ENCODE measurements at regions not wholly inside any gene's neighbourhood (a gene's known extent, or its start where the extent isn't known, plus 50 kb on each side); places are given as distances from the start of the nearest gene placed in this dataset.

DNA sequence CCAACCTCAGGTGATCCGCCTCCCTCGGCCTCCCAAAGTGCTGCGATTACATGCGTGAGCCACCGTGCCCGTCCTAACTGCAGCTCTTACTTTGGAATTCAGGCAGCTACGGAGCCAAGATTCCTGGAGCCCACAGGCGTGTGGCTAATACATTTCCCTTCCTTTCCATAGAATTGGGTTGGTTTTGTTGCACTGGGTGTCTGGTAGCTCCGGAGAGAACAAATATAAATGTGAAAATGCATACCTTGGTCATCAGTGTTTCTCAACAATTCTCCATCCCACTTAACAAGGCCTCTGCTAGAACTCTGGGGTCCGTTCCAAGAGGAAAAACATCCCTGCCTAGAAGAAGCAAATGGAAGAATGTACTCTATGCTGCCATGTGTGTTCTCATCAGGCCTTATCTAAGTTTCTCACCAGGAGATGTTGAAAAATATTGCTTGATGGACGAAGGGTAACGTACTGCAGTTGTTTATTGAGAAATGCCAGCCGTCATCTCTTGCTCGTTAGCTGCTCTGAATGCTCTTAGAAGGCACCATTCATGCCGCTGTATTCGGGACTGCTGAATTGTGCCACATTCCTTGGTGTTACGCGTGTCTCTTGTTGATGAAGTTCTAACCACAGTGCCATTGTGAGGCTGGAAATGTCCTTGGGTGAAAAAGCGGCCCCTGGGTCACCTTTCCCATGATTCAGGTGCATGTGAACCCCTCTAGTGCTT, 50.5 kb upstream of the CD99 start:
- H3K36me3 Mint-ChIP-seq, result peaks cover 39% of the 10 kb centered on the region
- Histone ChIP-seq H3K9me3 (no peaks in the 10 kb centered on the region), H3K36me3 (ENCODE audit: control insufficient read depth in 2 of 2, extremely low read depth in 1 of 2, insufficient read depth in 1 of 2, low read length in 1 of 2) (no peaks in the 10 kb centered on the region), H3K4me1 (ENCODE audit: control insufficient read depth in 1 of 2, extremely low read depth in 1 of 2, insufficient read depth in 2 of 2, low read length in 2 of 2) (no peaks in the 10 kb centered on the region), H3K27ac (ENCODE audit: low read length) (no peak overlapping the region), H3K4me3 (ENCODE audit: control insufficient read depth in 1 of 2, extremely low read depth in 1 of 2, low read length in 1 of 2) (no peak overlapping the region), H3K27me3 (replicated peaks in 1 of 2; ENCODE audit: control insufficient read depth in 2 of 2, extremely low read depth in 1 of 2, insufficient read depth in 2 of 2, low read length in 1 of 2) (no peaks in the 10 kb centered on the region)
- no peaks in the 10 kb centered on the region for H3K27me3 Mint-ChIP-seq
- no peak overlapping the region for H3K27ac Mint-ChIP-seq
- no peak overlapping the region for H3K4me3 Mint-ChIP-seq
- CTCF ChIA-PET, result no interaction called here
- H3K4me1 Mint-ChIP-seq, result no peaks in the 10 kb centered on the region
- H3K9me3 Mint-ChIP-seq, result no peaks in the 10 kb centered on the region
- 100% methylated on average over 13 of the region's 19 CpGs for WGBS (ENCODE audit: insufficient coverage)
- DNase-seq, result no peak
- ATAC-seq (replicated peaks in 1 of 4), result no peak
- POLR2A ChIA-PET, result no interaction called here

DNA sequence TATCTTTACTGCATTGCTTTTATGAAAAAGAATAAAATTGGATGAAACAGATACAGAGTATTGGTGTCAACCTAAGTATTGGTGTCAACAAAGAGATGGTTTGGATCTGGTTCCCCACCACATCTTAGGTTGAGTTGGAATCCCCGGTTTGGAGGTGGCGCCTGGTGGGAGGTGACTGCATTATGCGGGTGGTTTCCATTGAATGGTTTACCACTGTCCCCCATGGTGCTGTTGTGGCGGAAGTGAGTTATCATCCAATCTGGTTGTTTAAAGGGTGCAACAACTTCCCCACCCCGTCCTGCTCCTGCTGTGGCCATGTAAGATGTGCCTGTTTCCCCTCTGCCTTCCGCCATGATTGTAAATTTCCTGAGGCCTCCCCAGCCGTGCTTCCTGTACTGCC, 52.8 kb upstream of the CD99 start:
- no peak overlapping the region for H3K27ac ChIP-seq (ENCODE audit: low read length)
- Mint-ChIP-seq H3K36me3 (peaks cover 39% of the 10 kb centered on the region), H3K4me1 (no peaks in the 10 kb centered on the region), H3K27ac (no peak overlapping the region), H3K27me3 (no peaks in the 10 kb centered on the region), H3K4me3 (no peak overlapping the region), H3K9me3 (no peaks in the 10 kb centered on the region)
- DNase-seq (peak in 9 of 35 experiments; percentile 10 to 49 (median 32)), ATAC-seq (replicated peaks in 1 of 4) (no peak)
- CTCF ChIA-PET, result no interaction called here
- no peaks in the 10 kb centered on the region for H3K36me3 ChIP-seq (ENCODE audit: control insufficient read depth in 2 of 2, extremely low read depth in 1 of 2, insufficient read depth in 1 of 2, low read length in 1 of 2)
- H3K4me3 ChIP-seq (ENCODE audit: control insufficient read depth in 1 of 2, extremely low read depth in 1 of 2, low read length in 1 of 2), result no peak overlapping the region
- no peaks in the 10 kb centered on the region for H3K27me3 ChIP-seq (replicated peaks in 1 of 2; ENCODE audit: control insufficient read depth in 2 of 2, extremely low read depth in 1 of 2, insufficient read depth in 2 of 2, low read length in 1 of 2)
- no CpG with 5 or more reads among the region's 7 CpGs for WGBS (ENCODE audit: insufficient coverage)
- no peaks in the 10 kb centered on the region for H3K9me3 ChIP-seq
- POLR2A ChIA-PET, result no interaction called here
- H3K4me1 ChIP-seq (ENCODE audit: control insufficient read depth in 1 of 2, extremely low read depth in 1 of 2, insufficient read depth in 2 of 2, low read length in 2 of 2), result no peaks in the 10 kb centered on the region

DNA sequence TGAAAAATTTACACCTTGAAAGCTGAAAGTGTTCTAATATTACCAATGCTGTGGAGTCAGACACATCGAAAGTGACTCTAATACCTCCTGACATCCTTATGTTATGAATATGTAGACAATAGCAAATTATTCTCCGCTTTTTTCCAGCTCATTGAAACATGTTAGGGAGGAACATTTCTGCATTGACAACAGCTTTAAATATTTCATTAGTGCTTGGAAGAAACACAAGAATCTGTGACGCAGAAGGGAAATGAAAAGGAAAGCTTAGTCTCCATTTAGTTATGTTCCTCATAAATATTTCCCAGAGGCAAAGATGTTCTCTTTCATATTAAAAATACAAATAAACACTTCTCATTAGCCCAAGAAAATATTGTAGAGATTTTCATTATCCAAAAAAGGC, 55.8 kb upstream of the CD99 start:
- no peaks in the 10 kb centered on the region for H3K27me3 ChIP-seq (replicated peaks in 1 of 2; ENCODE audit: control insufficient read depth in 2 of 2, extremely low read depth in 1 of 2, insufficient read depth in 2 of 2, low read length in 1 of 2)
- no peaks in the 10 kb centered on the region for H3K9me3 ChIP-seq
- no peak overlapping the region for H3K4me3 Mint-ChIP-seq
- peaks cover 16 to 21% (median 21%) of the 10 kb centered on the region in 3 donors for H3K4me1 Mint-ChIP-seq
- H3K9me3 Mint-ChIP-seq, result peaks cover 19 to 22% (median 21%) of the 10 kb centered on the region in 3 donors
- H3K27me3 Mint-ChIP-seq, result no peaks in the 10 kb centered on the region
- no peaks in the 10 kb centered on the region for H3K4me1 ChIP-seq (ENCODE audit: control insufficient read depth in 1 of 2, extremely low read depth in 1 of 2, insufficient read depth in 2 of 2, low read length in 2 of 2)
- H3K36me3 ChIP-seq (ENCODE audit: control insufficient read depth in 2 of 2, extremely low read depth in 1 of 2, insufficient read depth in 1 of 2, low read length in 1 of 2), result no peaks in the 10 kb centered on the region
- ATAC-seq (replicated peaks in 1 of 4) (no peak), DNase-seq (no peak)
- H3K4me3 ChIP-seq (ENCODE audit: control insufficient read depth in 1 of 2, extremely low read depth in 1 of 2, low read length in 1 of 2), result no peak overlapping the region
- ChIA-PET CTCF (no interaction called here), POLR2A (no interaction called here)
- WGBS (ENCODE audit: insufficient coverage), result no CpG with 5 or more reads among the region's 3 CpGs
- no peak overlapping the region for H3K27ac ChIP-seq (ENCODE audit: low read length)
- no peak overlapping the region for H3K27ac Mint-ChIP-seq
- peaks cover 54% of the 10 kb centered on the region for H3K36me3 Mint-ChIP-seq

DNA sequence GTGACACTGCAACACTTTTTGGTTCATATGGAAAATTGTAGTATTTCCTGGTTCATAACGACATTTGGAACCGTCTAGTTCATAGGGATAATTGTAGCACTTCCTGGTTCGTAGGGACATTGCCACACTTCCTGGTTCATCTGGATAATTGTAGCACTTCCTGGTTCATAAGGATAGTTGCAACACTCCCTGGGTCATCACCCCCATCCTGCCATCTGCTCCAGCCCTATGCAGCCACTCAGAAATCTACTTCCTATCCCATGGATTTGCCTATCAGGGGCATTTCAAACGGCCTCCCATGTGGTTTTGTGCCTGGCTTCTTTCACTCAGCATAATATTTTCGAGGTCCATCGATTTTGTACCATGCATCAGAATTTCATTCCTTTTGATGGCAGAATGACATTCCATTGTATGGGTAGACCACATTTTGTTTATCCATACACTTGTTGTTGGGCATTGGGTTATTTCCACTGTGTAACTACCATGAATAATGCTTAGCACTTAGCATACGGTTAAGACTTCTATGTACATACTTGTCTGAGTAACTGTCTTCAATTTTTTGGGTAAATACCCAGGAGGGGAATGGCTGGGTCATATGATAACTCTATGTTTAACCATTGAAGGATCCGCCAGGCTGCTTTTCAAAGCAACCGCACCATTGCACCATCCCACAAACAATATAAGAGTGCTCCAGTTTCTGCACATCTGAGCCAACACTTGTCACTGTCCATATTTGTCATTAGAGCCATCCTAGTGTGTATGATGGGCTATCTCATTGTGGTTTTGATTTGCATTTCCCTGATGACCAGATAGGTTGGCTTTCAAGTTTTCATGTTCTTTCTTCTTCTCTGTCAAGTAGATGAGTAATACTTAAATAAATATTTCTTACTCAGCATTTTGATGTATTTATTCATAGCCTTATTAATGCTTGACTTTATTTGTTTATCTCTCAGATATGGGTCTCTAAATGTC, 58.3 kb upstream of the CD99 start:
- ChIA-PET CTCF (no interaction called here), POLR2A (no interaction called here)
- peaks cover 38 to 45% (median 41%) of the 10 kb centered on the region in 3 donors for H3K4me1 Mint-ChIP-seq
- Histone ChIP-seq H3K27ac (ENCODE audit: low read length) (no peak overlapping the region), H3K27me3 (replicated peaks in 1 of 2; ENCODE audit: control insufficient read depth in 2 of 2, extremely low read depth in 1 of 2, insufficient read depth in 2 of 2, low read length in 1 of 2) (no peaks in the 10 kb centered on the region), H3K36me3 (ENCODE audit: control insufficient read depth in 2 of 2, extremely low read depth in 1 of 2, insufficient read depth in 1 of 2, low read length in 1 of 2) (peaks cover 0 to 3% of the 10 kb centered on the region in 2 donors), H3K4me1 (ENCODE audit: control insufficient read depth in 1 of 2, extremely low read depth in 1 of 2, insufficient read depth in 2 of 2, low read length in 2 of 2) (peaks cover 5 to 9% of the 10 kb centered on the region in 2 experiments), H3K9me3 (peaks cover 12% of the 10 kb centered on the region), H3K4me3 (ENCODE audit: control insufficient read depth in 1 of 2, extremely low read depth in 1 of 2, low read length in 1 of 2) (no peak overlapping the region)
- peaks cover 57% of the 10 kb centered on the region for H3K36me3 Mint-ChIP-seq
- H3K9me3 Mint-ChIP-seq, result peaks cover 37 to 41% (median 40%) of the 10 kb centered on the region in 3 donors
- no peak for ATAC-seq (replicated peaks in 1 of 4)
- peak overlapping the region in 1 of 2 donors; percentile 51 for H3K27ac Mint-ChIP-seq
- no peaks in the 10 kb centered on the region for H3K27me3 Mint-ChIP-seq
- 93% methylated on average over 3 of the region's 9 CpGs for WGBS (ENCODE audit: insufficient coverage)
- peak overlapping the region in 1 of 3 donors; percentile 69 for H3K4me3 Mint-ChIP-seq
- DNase-seq, result peak in 1 of 35 experiments; percentile 39

DNA sequence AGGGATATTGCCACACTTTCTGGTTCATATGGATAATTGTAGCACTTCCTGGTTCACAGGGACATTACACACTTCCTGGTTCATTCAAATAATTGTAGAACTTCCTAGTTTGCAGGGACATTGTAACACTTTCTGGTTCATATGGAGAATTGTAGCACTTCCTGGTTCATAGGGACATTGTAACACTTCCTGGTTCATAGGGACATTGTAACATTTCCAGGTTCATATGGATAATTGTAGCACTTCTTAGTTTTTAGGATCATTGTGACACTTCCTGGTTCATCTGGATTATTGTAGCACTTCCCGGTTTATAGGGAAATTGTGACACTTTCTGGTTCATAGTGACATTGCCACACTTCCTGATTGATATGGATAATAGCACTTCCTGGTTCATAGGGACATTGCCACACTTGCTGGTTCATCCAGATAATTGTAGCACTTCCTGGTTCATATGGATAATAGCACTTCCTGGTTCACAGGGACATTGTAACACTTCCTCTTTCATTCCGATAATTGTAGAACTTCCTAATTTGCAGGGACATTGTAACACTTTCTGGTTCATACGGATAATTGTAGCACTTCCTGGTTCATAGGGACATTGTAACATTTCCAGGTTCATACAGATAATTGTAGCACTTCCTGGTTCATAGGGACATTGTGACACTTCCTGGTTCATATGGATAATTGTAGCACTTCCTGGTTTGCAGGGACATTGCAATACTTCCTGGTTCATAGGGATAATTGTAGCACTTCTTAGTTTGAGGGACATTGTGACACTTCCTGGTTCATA, 59.2 kb upstream of the CD99 start:
- peak overlapping the region; percentile 98 to 99 for H3K27ac Mint-ChIP-seq
- no peak for ATAC-seq (replicated peaks in 1 of 4)
- Histone ChIP-seq H3K4me1 (ENCODE audit: control insufficient read depth in 1 of 2, extremely low read depth in 1 of 2, insufficient read depth in 2 of 2, low read length in 2 of 2) (peaks cover 5 to 9% of the 10 kb centered on the region in 2 experiments), H3K4me3 (ENCODE audit: control insufficient read depth in 1 of 2, extremely low read depth in 1 of 2, low read length in 1 of 2) (no peak overlapping the region), H3K27me3 (replicated peaks in 1 of 2; ENCODE audit: control insufficient read depth in 2 of 2, extremely low read depth in 1 of 2, insufficient read depth in 2 of 2, low read length in 1 of 2) (no peaks in the 10 kb centered on the region), H3K9me3 (peaks cover 12% of the 10 kb centered on the region), H3K36me3 (ENCODE audit: control insufficient read depth in 2 of 2, extremely low read depth in 1 of 2, insufficient read depth in 1 of 2, low read length in 1 of 2) (peaks cover 0 to 10% of the 10 kb centered on the region in 2 donors), H3K27ac (ENCODE audit: low read length) (peak overlapping the region; percentile 86)
- ChIA-PET POLR2A (no interaction called here), CTCF (no interaction called here)
- H3K36me3 Mint-ChIP-seq, result peaks cover 57% of the 10 kb centered on the region
- H3K9me3 Mint-ChIP-seq, result peaks cover 37 to 41% (median 40%) of the 10 kb centered on the region in 3 donors
- DNase-seq, result peak in 1 of 35 experiments; percentile 31
- no peaks in the 10 kb centered on the region for H3K27me3 Mint-ChIP-seq
- H3K4me1 Mint-ChIP-seq, result peaks cover 38 to 48% (median 47%) of the 10 kb centered on the region in 3 donors
- WGBS (ENCODE audit: insufficient coverage), result 38% methylated on average over 1 of the region's 3 CpGs
- H3K4me3 Mint-ChIP-seq, result peak overlapping the region in 2 of 3 donors; percentile 69 to 75

Data from T-cell (primary cell).